ACC112 (cell line): ENCODE measurements at regions not wholly inside any gene's neighbourhood (a gene's known extent, or its start where the extent isn't known, plus 50 kb on each side); places are given as distances from the start of the nearest gene placed in this dataset.

Experiments used
- H2AFZ ChIP-seq: fragments of 200-600 bp; sonication (generic); one replicate; pipeline ENCODE4 v1.6.0; 2017; ENCODE audit warnings: antibody characterized with exemption, low read length; ENCODE audit not compliant: unreplicated experiment
- H3K27ac ChIP-seq: fragments of 200-600 bp; sonication (generic); 2 replicates; pipeline ENCODE4 v1.5.1; 2014; ENCODE audit warnings: low read depth, mild to moderate bottlenecking, antibody characterized with exemption, low read length, moderate library complexity
- H3K27me3 ChIP-seq: fragments of 200-600 bp; sonication (generic); 2 replicates; pipeline ENCODE4 v1.6.1; 2014; ENCODE audit warnings: mild to moderate bottlenecking, antibody characterized with exemption, low read length, moderate library complexity, mixed read lengths; ENCODE audit not compliant: insufficient read depth
- H3K36me3 ChIP-seq: fragments of 200-600 bp; sonication (generic); 2 replicates; pipeline ENCODE4 v1.6.1; 2016; ENCODE audit warnings: mild to moderate bottlenecking, antibody characterized with exemption, low read length, moderate library complexity, mixed read lengths; ENCODE audit not compliant: insufficient read depth
- H3K4me1 ChIP-seq: fragments of 200-600 bp; sonication (generic); one replicate; pipeline ENCODE4 v1.6.1; 2016; ENCODE audit warnings: low read length, mixed read lengths; ENCODE audit not compliant: insufficient read depth, unreplicated experiment, control insufficient read depth
- H3K4me3 ChIP-seq: fragments of 200-600 bp; sonication (generic); 2 replicates; pipeline ENCODE4 v1.5.1; 2014; ENCODE audit warnings: mild to moderate bottlenecking, low read depth, low read length
- H3K79me2 ChIP-seq: fragments of 200-600 bp; sonication (generic); one replicate; pipeline ENCODE4 v1.6.0; 2016; ENCODE audit warnings: low read length; ENCODE audit not compliant: control insufficient read depth, unreplicated experiment, insufficient read depth

DNA sequence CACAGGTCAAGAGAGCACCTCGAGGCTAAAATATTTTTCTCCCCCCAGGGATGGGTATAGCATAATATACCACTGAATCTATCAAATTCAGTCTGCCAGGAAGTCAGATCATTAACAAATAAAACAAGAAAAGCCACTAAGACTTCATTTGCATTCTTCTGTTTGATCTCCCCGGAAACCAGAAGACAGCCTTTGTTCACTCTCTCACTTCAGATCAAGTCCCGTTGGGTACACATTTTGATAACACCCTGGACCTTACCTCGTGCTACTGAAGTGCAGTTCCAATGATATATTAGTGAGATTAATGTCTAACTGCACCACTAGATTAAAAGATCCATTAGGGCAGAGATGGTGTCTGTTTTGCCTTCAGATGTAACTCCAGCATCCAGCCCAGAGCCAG lies 157.7 kb upstream of the B3GAT2 start:
- Histone ChIP-seq H2AFZ (no peak overlapping the region), H3K36me3 (no peaks in the 10 kb centered on the region), H3K4me3 (no peak overlapping the region), H3K27me3 (no peaks in the 10 kb centered on the region), H3K79me2 (no peaks in the 10 kb centered on the region), H3K27ac (no peak overlapping the region), H3K4me1 (peaks cover 4% of the 10 kb centered on the region)

DNA sequence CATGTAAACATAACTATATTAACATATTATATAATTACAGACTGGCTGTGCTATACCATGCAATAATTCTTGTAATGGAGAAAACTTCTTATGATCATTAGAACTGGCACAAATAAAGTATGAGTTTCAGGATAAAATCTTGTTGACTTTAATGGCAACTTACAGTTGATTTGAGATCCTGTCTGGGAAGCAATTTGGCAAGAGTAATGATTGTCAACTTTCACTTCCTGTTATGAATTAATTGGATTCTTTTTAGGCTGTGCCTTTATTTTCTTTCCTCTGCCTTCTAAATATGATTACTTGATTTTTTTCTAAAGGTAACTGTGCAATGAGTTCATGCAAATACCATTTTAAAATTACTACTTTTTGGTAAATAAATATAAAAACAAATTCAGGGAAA lies 158.1 kb upstream of the B3GAT2 start:
- H3K36me3 ChIP-seq, result no peaks in the 10 kb centered on the region
- peaks cover 4% of the 10 kb centered on the region for H3K4me1 ChIP-seq
- H3K27ac ChIP-seq, result no peak overlapping the region
- no peaks in the 10 kb centered on the region for H3K27me3 ChIP-seq
- H3K4me3 ChIP-seq, result no peak overlapping the region
- no peaks in the 10 kb centered on the region for H3K79me2 ChIP-seq
- no peak overlapping the region for H2AFZ ChIP-seq

GRCh38 chr6:71119560-71119959 lies 162.7 kb upstream of the B3GAT2 start:
- no peaks in the 10 kb centered on the region for H3K27me3 ChIP-seq
- H3K4me3 ChIP-seq, result no peak overlapping the region
- H3K36me3 ChIP-seq, result no peaks in the 10 kb centered on the region
- H3K4me1 ChIP-seq, result peaks cover 5% of the 10 kb centered on the region
- no peaks in the 10 kb centered on the region for H3K79me2 ChIP-seq
- no peak overlapping the region for H2AFZ ChIP-seq
- no peak overlapping the region for H3K27ac ChIP-seq

- no peak overlapping the region for H3K4me3 ChIP-seq
- no peaks in the 10 kb centered on the region for H3K79me2 ChIP-seq
- H3K36me3 ChIP-seq, result no peaks in the 10 kb centered on the region
- H3K27me3 ChIP-seq, result no peaks in the 10 kb centered on the region
- H3K4me1 ChIP-seq, result peaks cover 5% of the 10 kb centered on the region
- H3K27ac ChIP-seq, result 0 out of 2 replicates have a peak overlapping the region, but pooled peaks have one; percentile 19
- H2AFZ ChIP-seq, result no peak overlapping the region
Measured at GRCh38 chr6:71123051-71123450, 165.6 kb upstream of the OGFRL1 start.

GRCh38 chr6:71124340-71124739 lies 164.3 kb upstream of the OGFRL1 start:
- peaks cover 5% of the 10 kb centered on the region for H3K4me1 ChIP-seq
- peak overlapping the region; percentile 7 for H2AFZ ChIP-seq
- no peak overlapping the region for H3K27ac ChIP-seq
- no peaks in the 10 kb centered on the region for H3K27me3 ChIP-seq
- no peaks in the 10 kb centered on the region for H3K36me3 ChIP-seq
- H3K4me3 ChIP-seq, result no peak overlapping the region
- H3K79me2 ChIP-seq, result no peaks in the 10 kb centered on the region

GRCh38 chr6:71125216-71125615 lies 163.4 kb upstream of the OGFRL1 start:
- Histone ChIP-seq H3K4me1 (peaks cover 5% of the 10 kb centered on the region), H3K79me2 (no peaks in the 10 kb centered on the region), H3K4me3 (no peak overlapping the region), H3K36me3 (no peaks in the 10 kb centered on the region), H3K27ac (no peak overlapping the region), H2AFZ (no peak overlapping the region), H3K27me3 (no peaks in the 10 kb centered on the region)

DNA sequence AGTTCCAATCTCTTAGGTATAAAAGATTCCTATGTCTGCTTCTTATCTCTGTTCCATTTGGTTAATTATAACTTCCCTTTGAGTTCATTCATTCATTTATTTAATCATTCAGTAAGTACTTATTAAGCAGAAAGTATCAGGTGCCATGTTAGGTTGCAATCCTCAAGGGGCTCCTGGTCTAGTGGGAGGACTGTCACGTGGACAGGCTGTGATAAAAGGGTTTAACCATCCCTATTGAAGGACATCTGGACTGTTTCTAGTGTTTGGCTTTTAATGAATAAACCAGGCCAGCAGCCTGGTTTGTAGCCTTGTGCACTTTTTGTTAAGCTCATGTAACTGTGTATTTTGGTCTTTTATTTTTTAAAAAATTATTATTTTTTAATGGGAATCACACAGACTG lies 162.1 kb upstream of the OGFRL1 start:
- Histone ChIP-seq H3K4me3 (no peak overlapping the region), H3K27ac (no peak overlapping the region), H3K79me2 (no peaks in the 10 kb centered on the region), H3K27me3 (no peaks in the 10 kb centered on the region), H3K36me3 (no peaks in the 10 kb centered on the region), H2AFZ (no peak overlapping the region), H3K4me1 (peaks cover 5% of the 10 kb centered on the region)

GRCh38 chr6:71127374-71127773 lies 161.2 kb upstream of the OGFRL1 start:
- H3K4me1 ChIP-seq, result peaks cover 5% of the 10 kb centered on the region
- no peaks in the 10 kb centered on the region for H3K36me3 ChIP-seq
- no peak overlapping the region for H2AFZ ChIP-seq
- no peaks in the 10 kb centered on the region for H3K79me2 ChIP-seq
- no peak overlapping the region for H3K4me3 ChIP-seq
- H3K27me3 ChIP-seq, result no peaks in the 10 kb centered on the region
- H3K27ac ChIP-seq, result no peak overlapping the region

DNA sequence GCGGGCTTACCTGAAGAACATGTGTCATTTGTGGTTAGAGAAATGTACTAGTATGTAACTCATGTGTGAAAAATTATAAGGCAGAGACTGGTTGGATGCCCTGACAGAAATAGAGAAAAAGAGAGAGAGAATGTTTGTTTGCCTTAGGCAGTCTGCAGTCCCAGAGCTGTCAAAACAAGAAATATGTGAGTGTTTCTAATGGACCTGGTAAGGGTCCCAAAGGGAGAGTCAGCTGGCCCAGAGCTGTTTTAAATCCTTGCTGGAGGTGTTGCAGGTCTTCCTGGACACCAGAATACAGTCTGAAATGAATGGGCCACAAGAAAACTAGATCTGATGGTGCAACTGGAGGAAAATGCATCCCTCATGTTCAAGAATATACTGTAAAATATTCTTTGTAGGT lies 158.3 kb upstream of the OGFRL1 start:
- Histone ChIP-seq H3K27me3 (no peaks in the 10 kb centered on the region), H3K4me3 (no peak overlapping the region), H3K27ac (no peak overlapping the region), H2AFZ (no peak overlapping the region), H3K36me3 (no peaks in the 10 kb centered on the region), H3K4me1 (no peaks in the 10 kb centered on the region), H3K79me2 (no peaks in the 10 kb centered on the region)

DNA sequence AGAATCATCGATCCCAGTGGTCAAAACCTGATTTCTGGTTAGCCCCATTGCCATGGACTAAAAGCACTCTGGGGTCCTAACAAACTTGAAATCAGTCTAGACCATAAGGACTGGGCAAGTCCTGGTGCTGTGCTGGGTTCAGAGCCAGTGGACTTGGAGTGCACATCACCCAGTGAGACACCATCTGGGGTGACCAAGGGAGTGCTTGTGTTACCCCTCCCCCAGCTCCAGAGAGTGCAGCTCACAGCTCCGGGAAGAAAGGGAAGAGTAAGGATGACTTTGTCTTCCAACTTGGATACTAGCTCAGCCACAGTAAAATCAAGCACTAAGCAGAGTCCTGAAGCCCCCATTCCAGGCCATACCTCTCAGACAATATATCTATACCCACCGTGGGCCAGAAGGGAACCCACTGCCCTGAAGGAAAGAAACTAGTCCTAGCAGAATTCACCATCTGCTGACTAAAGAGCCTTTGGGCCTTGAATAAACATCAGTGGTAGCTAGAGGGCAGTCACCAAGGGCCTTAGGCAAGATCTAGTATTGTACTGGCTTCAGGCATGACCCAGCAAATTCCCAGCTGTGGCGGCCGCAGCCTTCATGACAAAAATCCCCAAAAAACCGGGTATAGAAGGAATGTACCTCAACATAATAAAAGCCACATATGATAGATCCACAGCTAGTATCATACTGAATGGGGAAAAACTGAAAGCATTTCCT lies 153.5 kb upstream of the OGFRL1 start:
- H3K79me2 ChIP-seq, result no peaks in the 10 kb centered on the region
- H3K36me3 ChIP-seq, result no peaks in the 10 kb centered on the region
- no peak overlapping the region for H3K27ac ChIP-seq
- peaks cover 11% of the 10 kb centered on the region; the same call in 1 of the 2 replicates for H3K27me3 ChIP-seq
- peaks cover 3% of the 10 kb centered on the region for H3K4me1 ChIP-seq
- H2AFZ ChIP-seq, result no peak overlapping the region
- no peak overlapping the region for H3K4me3 ChIP-seq

- H3K36me3 ChIP-seq, result no peaks in the 10 kb centered on the region
- no peaks in the 10 kb centered on the region for H3K79me2 ChIP-seq
- no peak overlapping the region for H3K27ac ChIP-seq
- H3K27me3 ChIP-seq, result peaks cover 11% of the 10 kb centered on the region; the same call in 1 of the 2 replicates
- no peak overlapping the region for H3K4me3 ChIP-seq
- no peak overlapping the region for H2AFZ ChIP-seq
- H3K4me1 ChIP-seq, result peaks cover 3% of the 10 kb centered on the region
Measured at GRCh38 chr6:71137973-71138372, 150.6 kb upstream of the OGFRL1 start.
